HepG2 (cell line): ENCODE measurements at regions not wholly inside any gene's neighbourhood (a gene's known extent, or its start where the extent isn't known, plus 50 kb on each side); places are given as distances from the start of the nearest gene placed in this dataset.

Experiments used
- ATAC-seq: fragments of 200-7000 bp; cut with Tn5 transposase; 3 replicates; pipeline ENCODE4 v1.9.1; 2020; ENCODE audit warnings: mild to moderate bottlenecking, moderate library complexity
- BruUV-seq: library from RNA; stranded (reverse); fragments of 400-500 nt; replicated peaks from 2 replicates; lab custom pipeline; 2021; lab: Mats Ljungman, UMichigan
- CTCF ChIA-PET: fragments of 300-600 bp; formaldehyde crosslinking; extraction: SDS; loops from one replicate; lab custom pipeline; 2021; ENCODE audit warnings: low total read pairs, inconsistent platforms, low intra/inter-chr PET ratio; lab: Yijun Ruan, JAX
- POLR2A ChIA-PET: fragments of 350-600 bp; sonication (Branson Sonifier 250); formaldehyde crosslinking; loops from one replicate; lab custom pipeline; 2020; ENCODE audit warnings: antibody characterized with exemption, inconsistent platforms; lab: Yijun Ruan, JAX
- DNase-seq: peaks from one replicate; pipeline ENCODE4 v3.0.0-alpha.2; 2015; ENCODE audit warnings: low spot score
- FAIRE-seq: peaks from 3 replicates; lab custom pipeline; 2011; peaks lifted over from hg19 to GRCh38; lab: Jason Lieb, UNC
- H2AFZ ChIP-seq: one replicate; pipeline ENCODE4 v1.6.1; 2011; ENCODE audit warnings: low read length, inconsistent platforms
- H3K27ac ChIP-seq: fragments of 300-600 bp; 3 replicates; pipeline ENCODE4 v1.8.0; 2011; ENCODE audit warnings: mixed run types, mild to moderate bottlenecking, mixed read lengths, low read length, inconsistent platforms; ENCODE audit not compliant: insufficient read depth; ENCODE audit errors: extremely low read length
- H3K27me3 ChIP-seq, 2 experiments: fragments of 200-600 bp in 1 of 2; 2 replicates in 1 of 2; 3 replicates in 1 of 2; pipeline versions ENCODE4 v1.6.0 to v1.8.0; 2011; ENCODE audit warnings: low read length in 2 of 2, mild to moderate bottlenecking in 2 of 2, moderate library complexity in 2 of 2, inconsistent platforms in 1 of 2; ENCODE audit not compliant: insufficient read depth in 2 of 2, control insufficient read depth in 1 of 2
- H3K36me3 ChIP-seq, 2 experiments: fragments of 200-600 bp in 1 of 2; replicated peaks in 1 of 2; 2 replicates in 1 of 2; 3 replicates in 1 of 2; pipeline versions ENCODE4 v1.5.1 to v1.8.0; 2011; ENCODE audit warnings: low read length in 2 of 2, inconsistent platforms in 1 of 2; ENCODE audit not compliant: insufficient read depth in 2 of 2, control insufficient read depth in 1 of 2
- H3K4me1 ChIP-seq: 2 replicates; pipeline ENCODE4 v1.5.1; 2012; ENCODE audit warnings: low read length, inconsistent platforms; ENCODE audit not compliant: insufficient read depth
- H3K4me2 ChIP-seq: 2 replicates; pipeline ENCODE4 v1.6.0; 2011; ENCODE audit warnings: low read depth, low read length, inconsistent platforms
- H3K4me3 ChIP-seq, 3 experiments: fragments of 200-600 bp in 1 of 3; sonication (generic), shearing (Covaris generic) in 1 of 3; replicated peaks in 1 of 3; 2 replicates each; pipeline ENCODE4 v1.5.1; 2011 to 2016; ENCODE audit warnings: low read length in 3 of 3, inconsistent platforms in 2 of 3, low read depth in 2 of 3, mild to moderate bottlenecking in 2 of 3, control low read depth in 1 of 3, mixed read lengths in 1 of 3; ENCODE audit not compliant: insufficient read depth in 1 of 3
- H3K79me2 ChIP-seq: one replicate; pipeline ENCODE4 v1.6.1; 2011; ENCODE audit warnings: low read length, inconsistent platforms; ENCODE audit not compliant: insufficient read depth
- H3K9ac ChIP-seq: 2 replicates; pipeline ENCODE4 v1.6.0; 2011; ENCODE audit warnings: mild to moderate bottlenecking, low read depth, low read length, inconsistent platforms; ENCODE audit not compliant: insufficient read depth
- H3K9me3 ChIP-seq: 2 replicates; pipeline ENCODE4 v1.5.1; 2012; ENCODE audit warnings: mild to moderate bottlenecking, low read length
- H4K20me1 ChIP-seq: 2 replicates; pipeline ENCODE4 v1.6.0; 2011; ENCODE audit warnings: inconsistent platforms, mild to moderate bottlenecking, low read length, moderate library complexity; ENCODE audit not compliant: insufficient read depth
- CHD4 ChIP-seq: fragments of 200-600 bp; sonication (generic); IDR thresholded peaks from 2 replicates; pipeline ENCODE4 v1.7.0; 2017; ENCODE audit warnings: mild to moderate bottlenecking, low read length, borderline replicate concordance
- LRRFIP1 ChIP-seq: sonication (generic); formaldehyde crosslinking; conservative IDR thresholded peaks from 2 replicates; pipeline ENCODE4 v1.4.0; 2020; ENCODE audit warnings: missing genetic modification reagents
- MAFF ChIP-seq: IDR thresholded peaks from 2 replicates; pipeline ENCODE4 v1.6.1; 2011; ENCODE audit warnings: low read depth, low read length, improper control_type of control experiment
- MTF1 ChIP-seq: sonication (generic); formaldehyde crosslinking; IDR thresholded peaks from 2 replicates; pipeline ENCODE4 v1.5.0; 2020; ENCODE audit warnings: missing genetic modification reagents
- THAP11 ChIP-seq: IDR thresholded peaks from 2 replicates; pipeline ENCODE4 v1.6.1; 2016; ENCODE audit warnings: missing biosample characterization, missing genetic modification reagents
- ZNF30 ChIP-seq: sonication (generic); formaldehyde crosslinking; IDR thresholded peaks from 2 replicates; pipeline ENCODE4 v1.5.0; 2020; ENCODE audit warnings: mild to moderate bottlenecking, missing genetic modification reagents
- WGBS: methylation state at CpG from one replicate; pipeline ENCODE4 v1.1.6; 2017; ENCODE audit warnings: low lambda C conversion rate; 5-methylcytosine and 5-hydroxymethylcytosine counted together
- in situ Hi-C: cut with HindIII; loops from 2 replicates; pipeline ENCODE4 v1.10.0; 2017; ENCODE audit warnings: low pct_unique_long_range_greater_than_20kb; ENCODE audit not compliant: extremely low pct_ligation_motif_present
- intact Hi-C: fragments of 100-400 bp; cut with micrococcal nuclease; formaldehyde crosslinking; loops from one replicate; pipeline ENCODE4 v1.10.0; 2022; ENCODE audit not compliant: unreplicated experiment
- TF ChIP-seq, protein P1 (sequence below): sonication (generic); formaldehyde crosslinking; IDR thresholded peaks from 2 replicates; pipeline ENCODE4 v1.4.0; 2020; ENCODE audit warnings: missing genetic modification reagents; ENCODE audit errors: not compliant biosample characterization
- TF ChIP-seq, protein P2 (sequence below): sonication (generic); formaldehyde crosslinking; IDR thresholded peaks from 2 replicates; pipeline ENCODE4 v1.4.0; 2020; ENCODE audit warnings: missing genetic modification reagents
- TF ChIP-seq, protein P3 (sequence below): sonication (generic); formaldehyde crosslinking; IDR thresholded peaks from 2 replicates; pipeline ENCODE4 v1.4.0; 2020; ENCODE audit warnings: missing genetic modification reagents

GRCh38 chr6:141164042-141164743 is 968.5 kb upstream of the GJE1 start (continued):
- no peak for TF ChIP-seq MTF1 (CRISPR knock-in tag)
- no peak for TF ChIP-seq CHD4
- TF ChIP-seq, protein P1, sequence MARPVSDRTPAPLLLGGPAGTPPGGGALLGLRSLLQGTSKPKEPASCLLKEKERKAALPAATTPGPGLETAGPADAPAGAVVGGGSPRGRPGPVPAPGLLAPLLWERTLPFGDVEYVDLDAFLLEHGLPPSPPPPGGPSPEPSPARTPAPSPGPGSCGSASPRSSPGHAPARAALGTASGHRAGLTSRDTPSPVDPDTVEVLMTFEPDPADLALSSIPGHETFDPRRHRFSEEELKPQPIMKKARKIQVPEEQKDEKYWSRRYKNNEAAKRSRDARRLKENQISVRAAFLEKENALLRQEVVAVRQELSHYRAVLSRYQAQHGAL, result no peak

GRCh38 chr6:141163107-141163506 is 969.6 kb upstream of the GJE1 start:
- Histone ChIP-seq H2AFZ (no peak overlapping the region), H3K9me3 (no peaks in the 10 kb centered on the region), H3K4me1 (no peaks in the 10 kb centered on the region), H3K9ac (no peak overlapping the region), H3K27me3 (no peaks in the 10 kb centered on the region), H3K36me3 (no peaks in the 10 kb centered on the region), H3K27ac (no peak overlapping the region), H3K79me2 (no peaks in the 10 kb centered on the region), H3K4me2 (no peak overlapping the region), H4K20me1 (no peaks in the 10 kb centered on the region), H3K4me3 (no peak overlapping the region)
- intact Hi-C loops, result no loop called here
- no TSS peak for BruUV-seq
- ATAC-seq, result no peak
- CTCF ChIA-PET, result no interaction called here
- DNase-seq, result no peak
- POLR2A ChIA-PET, result no interaction called here
- no peak for TF ChIP-seq ZNF30
- in situ Hi-C loops, result no loop called here
- FAIRE-seq, result no peak

DNA sequence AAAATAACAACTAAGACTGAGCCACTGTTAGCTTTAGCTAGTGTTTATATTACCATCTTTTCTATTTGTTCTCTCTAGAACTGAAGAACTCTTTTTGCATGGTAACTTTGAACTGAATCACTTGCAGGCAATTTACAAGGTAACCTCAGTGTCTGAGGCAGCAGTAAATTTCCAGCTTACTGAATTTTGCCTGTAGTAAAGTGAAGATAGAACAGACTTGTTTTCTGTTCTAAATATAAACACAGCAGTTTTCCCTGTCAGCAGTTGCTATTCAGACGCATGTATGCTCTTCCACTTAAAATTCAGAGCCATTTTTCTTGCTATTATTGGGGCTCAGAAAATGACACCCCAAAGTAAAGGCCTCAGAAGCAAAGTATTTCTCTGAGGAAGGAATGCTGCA is 974.0 kb upstream of the GJE1 start:
- DNase-seq (no peak), ATAC-seq (no peak), FAIRE-seq (no peak)
- intact Hi-C loops (no loop called here), in situ Hi-C loops (no loop called here)
- ChIA-PET POLR2A (no interaction called here), CTCF (no interaction called here)
- Histone ChIP-seq H3K9ac (no peak overlapping the region), H3K9me3 (peaks cover 6% of the 10 kb centered on the region; the same call in 1 of the 2 replicates), H3K79me2 (no peaks in the 10 kb centered on the region), H3K36me3 (no peaks in the 10 kb centered on the region), H3K27ac (no peak overlapping the region), H2AFZ (no peak overlapping the region), H3K27me3 (no peaks in the 10 kb centered on the region), H3K4me2 (no peak overlapping the region), H4K20me1 (no peaks in the 10 kb centered on the region), H3K4me1 (no peaks in the 10 kb centered on the region), H3K4me3 (no peak overlapping the region)
- no TSS peak for BruUV-seq
- WGBS, result 0% methylated on average over 1 of the region's 1 CpG
- TF ChIP-seq, protein P2, sequence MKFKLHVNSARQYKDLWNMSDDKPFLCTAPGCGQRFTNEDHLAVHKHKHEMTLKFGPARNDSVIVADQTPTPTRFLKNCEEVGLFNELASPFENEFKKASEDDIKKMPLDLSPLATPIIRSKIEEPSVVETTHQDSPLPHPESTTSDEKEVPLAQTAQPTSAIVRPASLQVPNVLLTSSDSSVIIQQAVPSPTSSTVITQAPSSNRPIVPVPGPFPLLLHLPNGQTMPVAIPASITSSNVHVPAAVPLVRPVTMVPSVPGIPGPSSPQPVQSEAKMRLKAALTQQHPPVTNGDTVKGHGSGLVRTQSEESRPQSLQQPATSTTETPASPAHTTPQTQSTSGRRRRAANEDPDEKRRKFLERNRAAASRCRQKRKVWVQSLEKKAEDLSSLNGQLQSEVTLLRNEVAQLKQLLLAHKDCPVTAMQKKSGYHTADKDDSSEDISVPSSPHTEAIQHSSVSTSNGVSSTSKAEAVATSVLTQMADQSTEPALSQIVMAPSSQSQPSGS (CRISPR knock-in tag), result no peak
- TF ChIP-seq THAP11 (no peak), LRRFIP1 (CRISPR knock-in tag) (no peak), MAFF (no peak)
- TF ChIP-seq, protein P3, sequence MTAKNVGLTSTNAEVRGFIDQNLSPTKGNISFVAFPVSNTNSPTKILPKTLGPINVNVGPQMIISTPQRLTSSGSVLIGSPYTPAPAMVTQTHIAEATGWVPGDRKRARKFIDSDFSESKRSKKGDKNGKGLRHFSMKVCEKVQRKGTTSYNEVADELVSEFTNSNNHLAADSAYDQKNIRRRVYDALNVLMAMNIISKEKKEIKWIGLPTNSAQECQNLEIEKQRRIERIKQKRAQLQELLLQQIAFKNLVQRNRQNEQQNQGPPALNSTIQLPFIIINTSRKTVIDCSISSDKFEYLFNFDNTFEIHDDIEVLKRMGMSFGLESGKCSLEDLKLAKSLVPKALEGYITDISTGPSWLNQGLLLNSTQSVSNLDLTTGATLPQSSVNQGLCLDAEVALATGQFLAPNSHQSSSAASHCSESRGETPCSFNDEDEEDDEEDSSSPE (CRISPR knock-in tag), result no peak
